SU-DHL-6 (cell line): ENCODE measurements at regions not wholly inside any gene's neighbourhood (a gene's known extent, or its start where the extent isn't known, plus 50 kb on each side); places are given as distances from the start of the nearest gene placed in this dataset.
"Not testable (repeated sequence)": the region's sequence is repeated elsewhere in the genome, so short reads cannot be mapped to it uniquely, and the experiment has no call there.

ENCODE experiments used
- CTCF ChIP-seq: fragments of 200-600 bp; sonication (generic); IDR thresholded peaks from one replicate; pipeline ENCODE4 v1.5.1; 2017; ENCODE audit warnings: antibody characterized with exemption, mild to moderate bottlenecking, low read length, moderate library complexity; ENCODE audit not compliant: insufficient read depth, poor library complexity, severe bottlenecking
- EZH2phosphoT487 ChIP-seq: fragments of 200-600 bp; sonication (generic), shearing (Covaris generic); conservative IDR thresholded peaks from 2 replicates; pipeline ENCODE4 v1.6.1; 2018; ENCODE audit warnings: mild to moderate bottlenecking, antibody characterized with exemption, low read length, moderate library complexity, mixed read lengths

- TF ChIP-seq CTCF, EZH2phosphoT487: not testable (repeated sequence)
Observed at GRCh38 chr1:189755100-189755499, 722.6 kb downstream of the BRINP3 start.
